HepG2 (cell line): ENCODE measurements at regions not wholly inside any gene's neighbourhood (a gene's known extent, or its start where the extent isn't known, plus 50 kb on each side); places are given as distances from the start of the nearest gene placed in this dataset.
A peak's percentile ranks its signal among the peaks of the same experiment; 100 is the strongest.

Source experiments
- DNMT3B ChIP-seq: conservative IDR thresholded peaks from 2 replicates; pipeline ENCODE4 v1.6.1; 2016; ENCODE audit warnings: missing biosample characterization, control low read depth
- FOSL1 ChIP-seq: sonication (generic); formaldehyde crosslinking; IDR thresholded peaks from 2 replicates; pipeline ENCODE4 v1.9.0; 2021; ENCODE audit warnings: missing genetic modification reagents, borderline replicate concordance
- HNF4A ChIP-seq: sonication (generic); formaldehyde crosslinking; IDR thresholded peaks from 2 replicates; pipeline ENCODE4 v1.4.0; 2020; ENCODE audit warnings: missing genetic modification reagents
- JUN ChIP-seq: sonication (generic); formaldehyde crosslinking; IDR thresholded peaks from 2 replicates; pipeline ENCODE4 v1.4.0; 2020; ENCODE audit warnings: mild to moderate bottlenecking, missing genetic modification reagents
- KDM5B ChIP-seq: sonication (generic); formaldehyde crosslinking; IDR thresholded peaks from 2 replicates; pipeline ENCODE4 v1.4.0; 2020; ENCODE audit warnings: missing genetic modification reagents, mild to moderate bottlenecking, borderline replicate concordance
- MYNN ChIP-seq: sonication (generic); formaldehyde crosslinking; IDR thresholded peaks from 2 replicates; pipeline ENCODE4 v1.4.0; 2020; ENCODE audit warnings: mild to moderate bottlenecking, low read depth, missing genetic modification reagents
- NFKBIZ ChIP-seq: IDR thresholded peaks from 2 replicates; pipeline ENCODE4 v1.6.1; 2018; ENCODE audit warnings: missing genetic modification reagents, missing compliant biosample characterization
- PAWR ChIP-seq: sonication (generic); formaldehyde crosslinking; IDR thresholded peaks from 2 replicates; pipeline ENCODE4 v1.4.0; 2020; ENCODE audit warnings: missing genetic modification reagents, mild to moderate bottlenecking, borderline replicate concordance
- PHB2 ChIP-seq: fragments of 450-650 bp; IDR thresholded peaks from 2 replicates; pipeline ENCODE4 v1.6.1; 2018; ENCODE audit not compliant: partially characterized antibody
- TSC22D2 ChIP-seq: sonication (generic); formaldehyde crosslinking; IDR thresholded peaks from 2 replicates; pipeline ENCODE4 v1.5.1; 2020; ENCODE audit warnings: missing genetic modification reagents, mild to moderate bottlenecking, borderline replicate concordance
- ZC3H13 ChIP-seq: sonication (generic); formaldehyde crosslinking; IDR thresholded peaks from 2 replicates; pipeline ENCODE4 v1.8.1; 2023; ENCODE audit warnings: mild to moderate bottlenecking, missing genetic modification reagents, moderate library complexity
- ZFAT ChIP-seq: sonication (generic); formaldehyde crosslinking; conservative IDR thresholded peaks from 2 replicates; pipeline ENCODE4 v1.8.1; 2023; ENCODE audit warnings: missing genetic modification reagents, inconsistent platforms
- ZFYVE20 ChIP-seq: sonication (generic); formaldehyde crosslinking; IDR thresholded peaks from 2 replicates; pipeline ENCODE4 v1.8.0; 2023; ENCODE audit warnings: low read depth, mild to moderate bottlenecking, moderate library complexity, missing genetic modification reagents, borderline replicate concordance
- ZNF17 ChIP-seq: sonication (generic); formaldehyde crosslinking; IDR thresholded peaks from 2 replicates; pipeline ENCODE4 v1.5.0; 2020; ENCODE audit warnings: mild to moderate bottlenecking, missing genetic modification reagents
- ZNF446 ChIP-seq: sonication (generic); formaldehyde crosslinking; IDR thresholded peaks from 2 replicates; pipeline ENCODE4 v1.5.0; 2020; ENCODE audit warnings: mild to moderate bottlenecking, missing genetic modification reagents
- ZNF484 ChIP-seq: sonication (generic); formaldehyde crosslinking; IDR thresholded peaks from 2 replicates; pipeline ENCODE4 v1.5.1; 2020; ENCODE audit warnings: mild to moderate bottlenecking, low read depth, missing genetic modification reagents, borderline replicate concordance
- ZNF616 ChIP-seq: sonication (generic); formaldehyde crosslinking; IDR thresholded peaks from 2 replicates; pipeline ENCODE4 v1.5.0; 2020; ENCODE audit warnings: low read depth, mild to moderate bottlenecking, missing genetic modification reagents
- TF ChIP-seq, protein P1 (sequence below): sonication (generic); formaldehyde crosslinking; IDR thresholded peaks from 2 replicates; pipeline ENCODE4 v1.5.1; 2020; ENCODE audit warnings: mild to moderate bottlenecking, missing genetic modification reagents, moderate library complexity
- TF ChIP-seq, protein P2 (sequence below): sonication (generic); formaldehyde crosslinking; conservative IDR thresholded peaks from 2 replicates; pipeline ENCODE4 v1.4.0; 2020; ENCODE audit warnings: missing genetic modification reagents
- TF ChIP-seq, protein P3 (sequence below): IDR thresholded peaks from 2 replicates; pipeline ENCODE4 v1.6.1; 2016; ENCODE audit warnings: control low read depth
- TF ChIP-seq, protein P4 (sequence below): sonication (generic); formaldehyde crosslinking; IDR thresholded peaks from 2 replicates; pipeline ENCODE4 v1.5.1; 2020; ENCODE audit warnings: mild to moderate bottlenecking, moderate library complexity, missing genetic modification reagents

GRCh38 chr1:4267381-4268261 lies 367.5 kb upstream of the C1orf174 start (continued):
- TF ChIP-seq, protein P1, sequence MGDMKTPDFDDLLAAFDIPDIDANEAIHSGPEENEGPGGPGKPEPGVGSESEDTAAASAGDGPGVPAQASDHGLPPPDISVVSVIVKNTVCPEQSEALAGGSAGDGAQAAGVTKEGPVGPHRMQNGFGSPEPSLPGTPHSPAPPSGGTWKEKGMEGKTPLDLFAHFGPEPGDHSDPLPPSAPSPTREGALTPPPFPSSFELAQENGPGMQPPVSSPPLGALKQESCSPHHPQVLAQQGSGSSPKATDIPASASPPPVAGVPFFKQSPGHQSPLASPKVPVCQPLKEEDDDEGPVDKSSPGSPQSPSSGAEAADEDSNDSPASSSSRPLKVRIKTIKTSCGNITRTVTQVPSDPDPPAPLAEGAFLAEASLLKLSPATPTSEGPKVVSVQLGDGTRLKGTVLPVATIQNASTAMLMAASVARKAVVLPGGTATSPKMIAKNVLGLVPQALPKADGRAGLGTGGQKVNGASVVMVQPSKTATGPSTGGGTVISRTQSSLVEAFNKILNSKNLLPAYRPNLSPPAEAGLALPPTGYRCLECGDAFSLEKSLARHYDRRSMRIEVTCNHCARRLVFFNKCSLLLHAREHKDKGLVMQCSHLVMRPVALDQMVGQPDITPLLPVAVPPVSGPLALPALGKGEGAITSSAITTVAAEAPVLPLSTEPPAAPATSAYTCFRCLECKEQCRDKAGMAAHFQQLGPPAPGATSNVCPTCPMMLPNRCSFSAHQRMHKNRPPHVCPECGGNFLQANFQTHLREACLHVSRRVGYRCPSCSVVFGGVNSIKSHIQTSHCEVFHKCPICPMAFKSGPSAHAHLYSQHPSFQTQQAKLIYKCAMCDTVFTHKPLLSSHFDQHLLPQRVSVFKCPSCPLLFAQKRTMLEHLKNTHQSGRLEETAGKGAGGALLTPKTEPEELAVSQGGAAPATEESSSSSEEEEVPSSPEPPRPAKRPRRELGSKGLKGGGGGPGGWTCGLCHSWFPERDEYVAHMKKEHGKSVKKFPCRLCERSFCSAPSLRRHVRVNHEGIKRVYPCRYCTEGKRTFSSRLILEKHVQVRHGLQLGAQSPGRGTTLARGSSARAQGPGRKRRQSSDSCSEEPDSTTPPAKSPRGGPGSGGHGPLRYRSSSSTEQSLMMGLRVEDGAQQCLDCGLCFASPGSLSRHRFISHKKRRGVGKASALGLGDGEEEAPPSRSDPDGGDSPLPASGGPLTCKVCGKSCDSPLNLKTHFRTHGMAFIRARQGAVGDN: peak; percentile 77
- TF ChIP-seq PHB2 (no peak), ZFAT (CRISPR knock-in tag) (no peak), HNF4A (peak; percentile 82), ZFYVE20 (CRISPR knock-in tag) (no peak), PAWR (CRISPR knock-in tag) (no peak), ZC3H13 (CRISPR knock-in tag) (no peak), FOSL1 (CRISPR knock-in tag) (no peak), ZNF17 (CRISPR knock-in tag) (no peak), JUN (CRISPR knock-in tag) (no peak), ZNF446 (CRISPR knock-in tag) (no peak), MYNN (CRISPR knock-in tag) (no peak), KDM5B (CRISPR knock-in tag) (no peak), TSC22D2 (CRISPR knock-in tag) (no peak), ZNF484 (CRISPR knock-in tag) (no peak), ZNF616 (CRISPR knock-in tag) (no peak), NFKBIZ (0 out of 2 replicates have a peak, but pooled peaks have one; percentile 29), DNMT3B (CRISPR knock-in tag) (no peak)
- TF ChIP-seq, protein P2, sequence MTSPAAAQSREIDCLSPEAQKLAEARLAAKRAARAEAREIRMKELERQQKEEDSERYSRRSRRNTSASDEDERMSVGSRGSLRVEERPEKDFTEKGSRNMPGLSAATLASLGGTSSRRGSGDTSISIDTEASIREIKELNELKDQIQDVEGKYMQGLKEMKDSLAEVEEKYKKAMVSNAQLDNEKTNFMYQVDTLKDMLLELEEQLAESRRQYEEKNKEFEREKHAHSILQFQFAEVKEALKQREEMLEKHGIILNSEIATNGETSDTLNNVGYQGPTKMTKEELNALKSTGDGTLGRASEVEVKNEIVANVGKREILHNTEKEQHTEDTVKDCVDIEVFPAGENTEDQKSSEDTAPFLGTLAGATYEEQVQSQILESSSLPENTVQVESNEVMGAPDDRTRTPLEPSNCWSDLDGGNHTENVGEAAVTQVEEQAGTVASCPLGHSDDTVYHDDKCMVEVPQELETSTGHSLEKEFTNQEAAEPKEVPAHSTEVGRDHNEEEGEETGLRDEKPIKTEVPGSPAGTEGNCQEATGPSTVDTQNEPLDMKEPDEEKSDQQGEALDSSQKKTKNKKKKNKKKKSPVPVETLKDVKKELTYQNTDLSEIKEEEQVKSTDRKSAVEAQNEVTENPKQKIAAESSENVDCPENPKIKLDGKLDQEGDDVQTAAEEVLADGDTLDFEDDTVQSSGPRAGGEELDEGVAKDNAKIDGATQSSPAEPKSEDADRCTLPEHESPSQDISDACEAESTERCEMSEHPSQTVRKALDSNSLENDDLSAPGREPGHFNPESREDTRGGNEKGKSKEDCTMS (CRISPR knock-in tag): no peak
- TF ChIP-seq, protein P3, sequence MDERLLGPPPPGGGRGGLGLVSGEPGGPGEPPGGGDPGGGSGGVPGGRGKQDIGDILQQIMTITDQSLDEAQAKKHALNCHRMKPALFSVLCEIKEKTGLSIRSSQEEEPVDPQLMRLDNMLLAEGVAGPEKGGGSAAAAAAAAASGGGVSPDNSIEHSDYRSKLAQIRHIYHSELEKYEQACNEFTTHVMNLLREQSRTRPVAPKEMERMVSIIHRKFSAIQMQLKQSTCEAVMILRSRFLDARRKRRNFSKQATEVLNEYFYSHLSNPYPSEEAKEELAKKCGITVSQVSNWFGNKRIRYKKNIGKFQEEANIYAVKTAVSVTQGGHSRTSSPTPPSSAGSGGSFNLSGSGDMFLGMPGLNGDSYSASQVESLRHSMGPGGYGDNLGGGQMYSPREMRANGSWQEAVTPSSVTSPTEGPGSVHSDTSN (CRISPR knock-in tag): no peak
- TF ChIP-seq, protein P4, sequence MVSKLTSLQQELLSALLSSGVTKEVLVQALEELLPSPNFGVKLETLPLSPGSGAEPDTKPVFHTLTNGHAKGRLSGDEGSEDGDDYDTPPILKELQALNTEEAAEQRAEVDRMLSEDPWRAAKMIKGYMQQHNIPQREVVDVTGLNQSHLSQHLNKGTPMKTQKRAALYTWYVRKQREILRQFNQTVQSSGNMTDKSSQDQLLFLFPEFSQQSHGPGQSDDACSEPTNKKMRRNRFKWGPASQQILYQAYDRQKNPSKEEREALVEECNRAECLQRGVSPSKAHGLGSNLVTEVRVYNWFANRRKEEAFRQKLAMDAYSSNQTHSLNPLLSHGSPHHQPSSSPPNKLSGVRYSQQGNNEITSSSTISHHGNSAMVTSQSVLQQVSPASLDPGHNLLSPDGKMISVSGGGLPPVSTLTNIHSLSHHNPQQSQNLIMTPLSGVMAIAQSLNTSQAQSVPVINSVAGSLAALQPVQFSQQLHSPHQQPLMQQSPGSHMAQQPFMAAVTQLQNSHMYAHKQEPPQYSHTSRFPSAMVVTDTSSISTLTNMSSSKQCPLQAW: peak; percentile 99
